SU-DHL-6 (cell line): ENCODE measurements at regions not wholly inside any gene's neighbourhood (a gene's known extent, or its start where the extent isn't known, plus 50 kb on each side); places are given as distances from the start of the nearest gene placed in this dataset.

Source experiments
- EZH2phosphoT487 ChIP-seq: fragments of 200-600 bp; sonication (generic), shearing (Covaris generic); conservative IDR thresholded peaks from 2 replicates; pipeline ENCODE4 v1.6.1; 2018; ENCODE audit warnings: mild to moderate bottlenecking, antibody characterized with exemption, low read length, moderate library complexity, mixed read lengths
- TF ChIP-seq, protein P1 (sequence below): fragments of 200-600 bp; sonication (generic); IDR thresholded peaks from one replicate; pipeline ENCODE4 v1.5.1; 2017; ENCODE audit warnings: antibody characterized with exemption, mild to moderate bottlenecking, low read length, moderate library complexity; ENCODE audit not compliant: insufficient read depth, poor library complexity, severe bottlenecking

GRCh38 chr5:17860660-17861315, 226.5 kb downstream of the TAF11L14 start:
- TF ChIP-seq, protein P1, sequence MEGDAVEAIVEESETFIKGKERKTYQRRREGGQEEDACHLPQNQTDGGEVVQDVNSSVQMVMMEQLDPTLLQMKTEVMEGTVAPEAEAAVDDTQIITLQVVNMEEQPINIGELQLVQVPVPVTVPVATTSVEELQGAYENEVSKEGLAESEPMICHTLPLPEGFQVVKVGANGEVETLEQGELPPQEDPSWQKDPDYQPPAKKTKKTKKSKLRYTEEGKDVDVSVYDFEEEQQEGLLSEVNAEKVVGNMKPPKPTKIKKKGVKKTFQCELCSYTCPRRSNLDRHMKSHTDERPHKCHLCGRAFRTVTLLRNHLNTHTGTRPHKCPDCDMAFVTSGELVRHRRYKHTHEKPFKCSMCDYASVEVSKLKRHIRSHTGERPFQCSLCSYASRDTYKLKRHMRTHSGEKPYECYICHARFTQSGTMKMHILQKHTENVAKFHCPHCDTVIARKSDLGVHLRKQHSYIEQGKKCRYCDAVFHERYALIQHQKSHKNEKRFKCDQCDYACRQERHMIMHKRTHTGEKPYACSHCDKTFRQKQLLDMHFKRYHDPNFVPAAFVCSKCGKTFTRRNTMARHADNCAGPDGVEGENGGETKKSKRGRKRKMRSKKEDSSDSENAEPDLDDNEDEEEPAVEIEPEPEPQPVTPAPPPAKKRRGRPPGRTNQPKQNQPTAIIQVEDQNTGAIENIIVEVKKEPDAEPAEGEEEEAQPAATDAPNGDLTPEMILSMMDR: no peak
- no peak for TF ChIP-seq EZH2phosphoT487
